ENCODE measurements at regions not wholly inside any gene's neighbourhood (a gene's known extent, or its start where the extent isn't known, plus 50 kb on each side); places are given as distances from the start of the nearest gene placed in this dataset.

DNA sequence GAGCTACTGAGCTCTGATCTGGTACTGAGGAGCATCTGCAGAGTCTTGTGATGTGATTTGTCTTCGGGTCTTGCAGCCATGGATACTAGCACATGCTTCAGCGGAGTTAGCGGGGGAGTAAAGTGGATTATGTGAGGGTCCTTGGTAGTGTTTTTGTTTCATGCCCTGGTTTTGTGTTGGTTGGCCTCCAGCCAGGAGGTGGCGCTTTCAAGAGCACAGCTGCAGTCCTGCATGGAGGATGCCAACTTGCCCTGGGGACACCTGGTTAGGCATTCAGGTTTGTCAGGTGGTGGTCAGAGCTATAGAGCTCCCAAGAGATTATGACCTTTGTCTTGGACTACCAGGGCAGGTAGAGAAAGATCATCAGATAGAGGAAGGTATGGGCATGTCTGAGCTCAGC, 185.8 kb upstream of the CDH6 start:
- DNase-seq (ENCODE audit: low read depth), result no peak
- H3K4me3 ChIP-seq (ENCODE audit: low read length), result no peak overlapping the region
- no peak for TF ChIP-seq CTCF (IDR thresholded peaks at IDR 0.05; ENCODE audit: insufficient read depth, low read depth, low read length, missing control alignments)

- no peak overlapping the region for H3K4me3 ChIP-seq (ENCODE audit: low read length)
- TF ChIP-seq CTCF (IDR thresholded peaks at IDR 0.05; ENCODE audit: insufficient read depth, low read depth, low read length, missing control alignments), result no peak
- no peak for DNase-seq (ENCODE audit: low read depth)
Measured at GRCh38 chr5:31000287-31000686, 193.2 kb upstream of the CDH6 start.

DNA sequence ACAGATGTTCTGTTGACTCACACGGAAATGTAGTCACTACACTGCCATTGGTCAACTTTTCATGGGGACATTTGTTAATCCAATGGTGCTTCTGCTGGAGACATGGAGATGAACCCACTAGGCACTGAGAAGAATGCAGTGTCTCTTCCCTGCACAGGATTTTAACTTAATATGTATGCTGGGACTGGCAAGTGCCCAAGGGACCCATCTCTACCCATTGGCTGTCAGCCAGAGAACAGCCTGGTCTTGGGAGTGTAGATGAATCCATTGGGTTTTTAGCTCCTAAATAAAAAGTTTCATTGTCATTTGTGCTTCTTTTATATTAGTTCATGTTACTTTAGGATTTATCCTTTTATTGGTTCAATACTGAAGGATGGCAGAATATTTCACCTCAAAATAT, 195.8 kb upstream of the CDH6 start:
- H3K4me3 ChIP-seq (ENCODE audit: low read length), result no peak overlapping the region
- no peak for DNase-seq (ENCODE audit: low read depth)
- TF ChIP-seq CTCF (IDR thresholded peaks at IDR 0.05; ENCODE audit: insufficient read depth, low read depth, low read length, missing control alignments), result no peak

- no peak for DNase-seq (ENCODE audit: low read depth)
- no peak for TF ChIP-seq CTCF (IDR thresholded peaks at IDR 0.05; ENCODE audit: insufficient read depth, low read depth, low read length, missing control alignments)
- no peak overlapping the region for H3K4me3 ChIP-seq (ENCODE audit: low read length)
Measured at GRCh38 chr5:30994902-30995301, 198.6 kb upstream of the CDH6 start.

- TF ChIP-seq CTCF (IDR thresholded peaks at IDR 0.05; ENCODE audit: insufficient read depth, low read depth, low read length, missing control alignments), result no peak
- peak; percentile 11 for DNase-seq (ENCODE audit: low read depth)
- no peak overlapping the region for H3K4me3 ChIP-seq (ENCODE audit: low read length)
Measured at GRCh38 chr5:30994176-30994575, 199.3 kb upstream of the CDH6 start.

DNA sequence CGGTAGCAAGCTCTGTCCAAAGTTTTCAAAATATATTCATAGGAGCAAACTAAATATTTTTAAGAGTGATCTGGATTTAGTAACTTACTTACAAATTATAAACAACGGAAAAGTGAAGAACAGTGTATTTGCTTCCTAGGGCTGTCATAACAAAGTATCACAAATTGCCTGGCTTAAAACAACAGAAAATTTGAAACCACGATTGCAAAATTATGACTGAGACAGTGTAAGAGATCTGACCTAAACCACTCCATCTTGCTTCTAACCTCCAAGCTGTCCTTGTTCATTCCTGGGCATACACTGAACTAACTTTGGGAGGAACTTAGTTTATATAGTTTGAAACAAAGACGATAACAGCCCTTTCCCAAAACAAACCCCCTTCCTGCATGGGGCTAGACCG, 202.0 kb upstream of the CDH6 start:
- no peak overlapping the region for H3K4me3 ChIP-seq (ENCODE audit: low read length)
- peak; percentile 8 for DNase-seq (ENCODE audit: low read depth)
- TF ChIP-seq CTCF (IDR thresholded peaks at IDR 0.05; ENCODE audit: insufficient read depth, low read depth, low read length, missing control alignments), result no peak

- DNase-seq (ENCODE audit: low read depth), result no peak
- no peak overlapping the region for H3K4me3 ChIP-seq (ENCODE audit: low read length)
- TF ChIP-seq CTCF (IDR thresholded peaks at IDR 0.05; ENCODE audit: insufficient read depth, low read depth, low read length, missing control alignments), result no peak
Measured at GRCh38 chr5:30981576-30981975, 211.9 kb upstream of the CDH6 start.

Data from epithelial cell of esophagus (primary cell).